ENCODE measurements at regions not wholly inside any gene's neighbourhood (a gene's known extent, or its start where the extent isn't known, plus 50 kb on each side); places are given as distances from the start of the nearest gene placed in this dataset.

GRCh38 chr12:127688906-127689428 is 578.0 kb upstream of the TMEM132C start:
- ChIA-PET CTCF (interaction anchor here (1.0 to 1.5 kb wide), 3 partner anchors 12 to 582 kb away, joined by 3 to 7 read pairs (median 3); no protein-coding TSS in a partner anchor), POLR2A (no interaction called here), RAD21 (ENCODE audit: unreplicated experiment) (no interaction called here), SMC1A (ENCODE audit: uncharacterized antibody, unreplicated experiment) (interaction anchor here (0.9 kb wide), 1 partner anchor 203 kb away, joined by 3 read pairs; no protein-coding TSS in a partner anchor)
- Histone ChIP-seq H3K4me1 (ENCODE audit: control insufficient read depth, insufficient read depth, low read length) (no peaks in the 10 kb centered on the region), H3K27ac (ENCODE audit: control insufficient read depth, insufficient read depth) (no peak overlapping the region), H3K9me3 (replicated peaks; ENCODE audit: control insufficient read depth, insufficient read depth, low read length) (no peaks in the 10 kb centered on the region), H3K9ac (ENCODE audit: control insufficient read depth, insufficient read depth, low read length) (no peak overlapping the region), H2AFZ (ENCODE audit: control insufficient read depth, low read depth, low read length) (no peak overlapping the region), H3K79me2 (ENCODE audit: control insufficient read depth, insufficient read depth, low read length) (no peaks in the 10 kb centered on the region), H3K4me2 (ENCODE audit: control insufficient read depth, insufficient read depth) (no peak overlapping the region), H3K27me3 (replicated peaks in 1 of 2; ENCODE audit: control insufficient read depth in 2 of 2, insufficient read depth in 2 of 2, low read length in 1 of 2) (no peaks in the 10 kb centered on the region), H3K4me3 (no peak overlapping the region), H3K36me3 (ENCODE audit: control insufficient read depth in 2 of 2, insufficient read depth in 2 of 2, low read length in 1 of 2) (no peaks in the 10 kb centered on the region), H4K20me1 (ENCODE audit: control insufficient read depth, insufficient read depth) (no peaks in the 10 kb centered on the region)
- no peak for DNase-seq (ENCODE audit: low read depth, low spot score)
- no peak for ATAC-seq
- no peak for FAIRE-seq
- BruUV-seq (replicated peaks) = no TSS peak
- no peak for TF ChIP-seq MEF2B (IDR thresholded peaks at IDR 0.05; ENCODE audit: partially characterized antibody, poor library complexity, severe bottlenecking)
- TF ChIP-seq ASH2L (IDR thresholded peaks at IDR 0.05; ENCODE audit: borderline replicate concordance, low read depth) = no peak
- TF ChIP-seq SIX5 (IDR thresholded peaks at IDR 0.05; ENCODE audit: low read depth, low read length, severe bottlenecking) = no peak
- no peak for TF ChIP-seq ZSCAN29 (IDR thresholded peaks at IDR 0.05)
- TF ChIP-seq IRF4 (IDR thresholded peaks at IDR 0.05; ENCODE audit: low read depth, low read length) = no peak
- TF ChIP-seq YY1 (IDR thresholded peaks at IDR 0.05; ENCODE audit: low read depth, low read length) = no peak
- TF ChIP-seq PRDM15 (CRISPR knock-in tag; IDR thresholded peaks at IDR 0.05) = no peak
- intact Hi-C loops (cut with micrococcal nuclease; ENCODE audit: unreplicated experiment) (no loop called here), in situ Hi-C loops (cut with MboI) (no loop called here)
- WGBS (ENCODE audit: insufficient coverage, insufficient replicate concordance, low lambda C conversion rate, missing lambda C conversion rate) = 20% methylated on average over 5 of the region's 5 CpGs
